Hippocampal formation (tissue), 2 donors: ENCODE measurements at regions not wholly inside any gene's neighbourhood (a gene's known extent, or its start where the extent isn't known, plus 50 kb on each side); places are given as distances from the start of the nearest gene placed in this dataset.

Experiments
- DNase-seq, 2 donors: peaks; one replicate each; lab custom pipeline; 2025; lab: John Stamatoyannopoulos, UW

DNA sequence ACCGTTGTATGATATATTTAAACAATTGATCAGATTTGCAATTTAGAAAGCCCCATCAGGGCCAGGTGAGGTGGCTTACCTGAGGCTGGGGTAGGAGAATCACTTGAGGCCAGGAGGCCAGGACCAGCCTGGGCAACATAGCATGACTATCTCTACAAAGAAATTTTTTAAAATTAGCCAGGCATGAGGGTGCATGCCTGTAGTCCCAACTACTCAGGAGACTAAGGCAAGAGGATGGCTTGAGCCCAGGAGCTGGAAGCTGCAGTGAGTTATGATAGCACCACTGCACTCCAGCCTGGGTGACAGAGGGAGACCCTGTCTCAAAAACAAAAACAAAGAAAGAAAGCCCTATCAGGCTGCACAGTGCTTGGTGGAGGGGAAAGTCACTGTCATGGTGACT is 159.9 kb upstream of the RAB4A start:
- DNase-seq = no peak

DNA sequence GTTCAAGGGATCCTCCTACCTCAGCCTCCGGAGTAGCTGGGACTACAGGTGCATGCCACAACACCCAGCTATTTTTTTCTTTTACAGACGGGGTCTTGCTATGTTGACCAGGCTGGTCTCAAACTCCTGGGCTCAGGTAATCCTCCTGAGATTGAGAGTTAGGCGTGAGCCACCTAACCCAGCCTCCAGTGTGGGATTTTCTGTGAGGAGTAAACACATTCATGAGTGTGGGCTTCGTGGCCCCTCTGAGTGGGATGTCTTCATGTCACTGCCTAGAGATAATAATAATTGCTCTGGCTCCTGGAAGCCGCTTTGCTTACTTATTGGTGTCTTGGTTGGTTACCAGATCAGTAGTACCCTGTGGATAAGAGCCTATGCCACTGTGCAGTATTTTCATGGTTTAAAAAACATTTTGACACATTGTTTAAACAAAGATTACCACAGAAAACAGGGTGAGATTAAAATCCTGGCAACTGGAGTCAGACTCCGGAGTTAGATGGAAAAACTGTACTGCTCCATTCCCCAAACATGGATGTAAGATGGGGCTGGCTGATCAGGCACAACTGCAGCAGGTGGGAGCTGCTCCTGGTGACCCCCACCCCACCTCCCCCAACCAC is 159.1 kb upstream of the RAB4A start:
- DNase-seq = no peak

DNA sequence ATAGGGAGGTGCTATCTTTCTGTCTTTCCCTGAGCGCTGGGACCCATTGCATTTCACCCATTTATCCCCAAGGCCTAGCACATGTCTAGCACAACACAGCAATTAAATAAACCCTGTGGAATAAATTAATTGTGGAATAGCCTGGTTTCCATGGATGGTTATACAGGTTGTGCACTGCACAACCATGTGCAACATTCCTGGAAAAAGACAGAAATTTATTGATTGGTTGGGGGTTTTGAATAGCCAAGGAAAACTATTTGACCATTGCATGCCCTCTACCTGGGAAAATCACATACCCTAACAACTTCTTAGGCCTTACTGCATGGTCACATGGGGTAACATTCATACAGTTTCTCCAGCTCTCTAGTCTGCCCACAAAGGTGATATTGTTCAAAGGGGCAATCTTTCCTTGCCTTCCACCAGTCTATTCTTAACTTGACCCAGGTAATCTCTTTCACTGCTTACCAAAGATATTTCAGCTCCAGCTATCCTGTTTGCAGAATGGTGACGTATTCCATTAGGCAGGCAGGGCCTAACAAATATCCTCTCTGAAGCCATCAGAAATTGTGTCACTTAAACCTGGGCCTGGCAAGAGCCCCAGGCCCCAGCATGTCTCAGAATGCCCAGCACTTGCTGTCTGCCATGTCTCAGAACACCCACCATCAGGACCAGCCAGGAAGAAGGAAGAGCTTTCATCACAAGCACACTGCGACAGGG is 157.9 kb upstream of the RAB4A start:
- DNase-seq = no peak

DNA sequence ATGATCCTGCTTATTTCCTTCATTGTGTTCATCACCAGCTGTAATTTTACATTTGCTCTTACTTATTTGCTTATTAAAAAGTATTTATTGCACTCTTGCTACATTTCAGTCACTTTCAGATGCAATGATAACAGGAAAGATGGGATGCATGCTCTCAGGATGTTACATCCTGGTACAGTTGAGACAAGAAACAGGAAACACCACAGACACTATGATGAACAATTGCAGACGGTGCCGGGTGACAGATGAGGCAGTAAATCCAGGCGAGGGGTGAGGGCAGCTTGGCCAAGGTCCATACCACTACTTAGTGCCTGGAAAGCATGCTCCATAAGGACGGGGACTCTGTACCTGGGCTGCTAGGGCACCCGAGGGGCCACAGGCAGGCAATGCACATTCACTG is 156.6 kb upstream of the RAB4A start:
- no peak for DNase-seq

DNA sequence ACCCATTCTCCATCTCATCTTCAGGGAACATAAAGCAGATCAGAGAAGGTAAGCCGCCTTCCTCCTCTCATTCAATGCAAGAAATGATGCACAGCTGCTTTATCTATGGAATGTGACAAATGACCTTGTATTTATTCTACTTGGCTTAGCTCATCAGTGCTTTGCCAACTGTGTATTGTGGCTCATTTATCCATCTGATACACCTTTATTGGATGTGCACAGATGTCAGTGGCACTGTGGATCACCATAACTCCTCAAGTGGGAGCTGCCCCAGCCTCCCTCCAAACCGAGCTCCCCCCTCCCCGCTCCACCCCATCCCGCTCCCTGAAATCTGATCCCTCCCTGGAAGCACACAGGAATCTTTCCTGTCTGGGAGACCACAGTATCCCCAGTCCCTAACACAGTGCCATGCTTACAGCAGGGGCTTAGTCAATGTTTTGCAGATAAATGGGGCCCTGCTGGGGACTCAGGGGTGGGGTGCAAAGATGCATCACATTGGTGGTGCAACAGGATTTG is 156.0 kb upstream of the RAB4A start:
- DNase-seq = no peak

DNA sequence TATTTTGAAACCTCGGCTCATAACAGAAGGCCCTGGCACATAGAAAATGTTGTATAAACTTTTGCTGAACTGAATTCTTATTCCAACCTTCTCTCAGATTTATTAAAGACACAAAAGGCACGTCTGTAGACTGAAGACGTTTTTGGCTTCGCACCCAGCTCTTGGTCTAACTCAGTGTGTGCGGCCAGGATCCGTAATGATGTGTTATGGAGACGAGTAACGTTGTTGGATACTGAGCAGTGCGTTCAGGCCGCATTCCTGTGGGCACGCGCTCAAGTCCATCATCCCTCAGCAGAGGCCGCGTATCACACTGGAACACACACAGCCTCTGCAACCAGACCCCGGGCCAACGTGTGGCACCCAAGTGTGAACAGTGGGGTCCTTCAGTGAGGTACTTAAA is 154.8 kb upstream of the RAB4A start:
- no peak for DNase-seq

DNA sequence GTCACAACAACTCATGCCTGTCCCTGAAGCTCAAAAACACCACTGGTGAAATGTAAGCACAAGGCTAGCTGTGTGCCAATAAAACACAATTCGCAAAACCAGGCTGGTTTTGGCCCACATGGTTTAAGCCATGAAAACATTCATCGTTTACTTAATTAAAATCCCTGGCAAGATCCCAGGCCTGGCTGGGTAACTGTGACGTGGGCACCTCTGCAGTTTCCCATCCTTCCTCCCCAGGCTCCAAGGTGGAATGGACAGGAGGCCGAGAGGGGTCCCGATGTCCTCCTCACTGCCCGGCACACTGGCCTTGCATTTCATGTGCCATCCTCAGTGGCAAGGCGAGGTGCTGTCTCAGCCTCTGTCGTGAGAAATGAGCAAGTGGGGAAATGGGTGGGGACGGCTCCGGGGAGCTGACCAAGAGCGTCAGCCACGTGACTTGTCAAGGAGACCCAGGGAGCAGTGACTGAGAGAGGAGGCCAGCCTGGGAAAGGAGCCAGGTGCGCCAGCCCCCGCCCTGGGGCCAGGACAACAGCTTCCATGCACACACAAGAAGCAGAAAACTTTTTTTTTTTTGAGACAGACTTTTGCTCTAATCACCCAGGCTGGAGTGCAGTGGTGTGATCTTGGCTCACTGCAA is 153.1 kb upstream of the RAB4A start:
- DNase-seq = peak; percentile 37 to 42

DNA sequence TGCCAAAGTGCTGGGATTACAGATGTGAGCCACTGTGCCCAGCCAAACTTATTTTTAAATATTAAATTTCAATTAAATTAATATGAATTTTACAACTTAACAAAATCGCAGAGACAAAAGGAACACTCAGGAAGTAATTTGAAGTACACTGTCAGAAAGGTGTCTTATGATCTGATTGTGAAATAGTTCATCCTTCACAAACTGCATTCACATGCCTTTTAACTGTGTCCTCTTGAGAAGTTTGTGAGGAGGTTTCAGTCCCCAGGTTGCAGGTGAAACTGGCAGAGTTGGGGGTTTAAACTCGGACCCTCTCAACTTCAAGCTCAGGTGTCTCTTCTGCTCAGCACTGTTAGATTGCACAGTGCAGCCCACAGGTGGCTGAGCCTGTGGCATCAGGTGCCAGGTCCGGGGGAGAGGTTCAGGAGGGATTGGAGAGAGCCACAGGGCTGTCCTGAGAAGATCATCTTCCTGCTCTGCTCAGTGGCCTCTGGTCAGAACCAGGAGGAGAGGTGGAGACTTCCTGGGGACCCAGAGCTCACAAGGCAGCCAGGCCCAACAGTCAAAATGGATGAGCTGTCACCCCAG is 152.3 kb upstream of the RAB4A start:
- DNase-seq = no peak

DNA sequence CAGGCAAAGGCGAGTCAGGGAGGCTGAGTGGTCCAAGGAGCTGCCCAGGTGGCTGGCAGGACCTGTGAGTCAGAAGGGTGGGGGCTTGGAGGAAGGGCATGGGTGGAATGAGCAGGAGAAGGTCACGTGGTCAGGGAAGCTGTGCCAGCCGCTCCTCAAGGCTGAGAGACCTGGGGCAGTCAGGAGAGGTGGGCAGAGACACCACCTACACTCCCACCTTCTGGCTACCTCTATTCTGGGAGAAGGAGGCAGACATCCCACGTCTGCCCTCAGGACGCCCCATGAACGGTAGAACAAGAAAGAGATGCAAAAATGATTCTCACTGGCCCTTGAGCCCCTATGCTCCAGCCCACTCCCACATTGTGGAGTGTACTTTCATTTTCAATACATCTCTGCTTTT is 151.8 kb upstream of the RAB4A start:
- no peak for DNase-seq

DNA sequence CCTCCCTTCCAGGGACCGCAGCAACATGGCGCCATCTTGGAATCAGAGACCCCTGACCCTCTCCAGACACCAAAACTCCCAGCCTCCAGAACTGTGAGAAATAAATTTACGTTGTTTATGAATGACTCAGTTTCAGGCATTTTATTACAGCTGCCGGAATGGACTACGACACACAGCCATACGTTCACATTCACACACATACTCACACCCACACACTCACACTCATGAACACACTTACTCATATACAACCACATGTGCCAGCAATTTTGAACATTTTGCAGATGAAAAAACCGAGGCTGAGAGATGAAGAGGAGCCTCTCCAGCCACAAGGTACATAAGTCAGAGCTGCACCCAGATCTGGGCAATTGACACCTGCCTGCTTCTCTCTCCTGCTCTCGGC is 151.0 kb upstream of the RAB4A start:
- no peak for DNase-seq

DNA sequence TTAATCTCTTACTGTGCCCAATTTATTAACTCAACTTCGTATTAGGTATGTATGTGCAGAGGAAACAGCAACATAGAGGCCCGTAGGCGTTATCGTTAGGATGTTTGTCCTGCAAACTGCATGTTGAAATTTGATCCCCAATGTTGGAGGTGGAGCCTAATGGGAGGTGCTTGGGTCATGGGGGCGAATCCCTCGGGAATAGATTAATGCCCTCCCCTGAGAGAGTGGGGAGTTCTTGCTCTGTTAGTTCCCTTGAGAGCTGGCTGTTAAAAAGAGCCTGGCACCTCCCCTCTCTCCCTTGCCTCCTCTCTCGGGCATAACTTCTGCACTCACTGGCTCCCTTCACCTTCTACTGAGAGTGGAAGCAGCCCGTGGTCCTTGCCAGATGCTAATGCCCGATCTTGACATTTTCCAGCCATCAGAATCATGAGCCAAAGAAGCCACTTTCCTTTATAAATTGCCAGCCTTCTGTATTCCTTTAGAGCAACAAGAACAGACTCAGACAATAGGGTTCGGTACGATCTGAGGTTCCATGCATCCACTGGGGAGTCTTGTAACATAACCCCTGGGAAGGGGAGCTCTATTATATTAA is 149.0 kb upstream of the RAB4A start:
- no peak for DNase-seq

DNA sequence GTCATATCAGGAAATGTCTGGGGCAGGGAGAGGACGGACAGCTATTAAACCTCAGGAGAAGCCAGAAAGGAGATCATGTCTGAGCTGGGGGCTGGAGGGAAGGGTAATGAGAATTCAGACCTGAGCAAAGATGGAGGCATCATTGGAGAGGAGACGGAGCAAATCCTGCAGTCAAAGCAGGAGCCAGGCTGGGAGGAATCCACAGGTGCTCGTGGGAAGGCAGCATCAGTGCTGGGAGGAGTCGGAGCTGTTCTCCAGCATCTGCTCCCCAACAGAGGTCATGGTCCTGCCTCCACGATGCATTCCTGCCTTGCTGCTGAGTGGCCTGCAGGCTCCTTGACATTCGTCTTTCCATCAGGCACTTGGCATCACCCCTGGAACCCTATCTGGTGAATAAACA is 148.3 kb upstream of the RAB4A start:
- no peak for DNase-seq

DNA sequence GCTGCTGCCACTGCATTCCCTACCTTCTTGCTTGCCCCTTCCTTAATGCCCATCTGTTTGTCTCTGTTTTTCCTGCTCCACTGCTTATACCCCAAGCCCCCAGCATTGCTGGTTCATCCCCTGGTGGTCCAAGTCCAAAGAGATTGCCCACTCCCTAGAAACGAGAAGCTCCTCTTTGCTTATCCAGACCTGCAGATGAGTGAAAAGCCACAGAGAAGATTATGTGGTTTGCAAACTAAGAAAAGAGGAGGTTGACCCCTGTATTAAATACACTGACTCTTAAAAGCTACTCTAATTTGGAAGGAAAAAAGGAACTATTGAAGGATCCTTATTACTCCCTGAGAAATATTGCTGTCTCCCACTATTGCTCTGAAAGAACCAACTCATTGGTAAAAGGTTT is 146.8 kb upstream of the RAB4A start:
- no peak for DNase-seq

DNA sequence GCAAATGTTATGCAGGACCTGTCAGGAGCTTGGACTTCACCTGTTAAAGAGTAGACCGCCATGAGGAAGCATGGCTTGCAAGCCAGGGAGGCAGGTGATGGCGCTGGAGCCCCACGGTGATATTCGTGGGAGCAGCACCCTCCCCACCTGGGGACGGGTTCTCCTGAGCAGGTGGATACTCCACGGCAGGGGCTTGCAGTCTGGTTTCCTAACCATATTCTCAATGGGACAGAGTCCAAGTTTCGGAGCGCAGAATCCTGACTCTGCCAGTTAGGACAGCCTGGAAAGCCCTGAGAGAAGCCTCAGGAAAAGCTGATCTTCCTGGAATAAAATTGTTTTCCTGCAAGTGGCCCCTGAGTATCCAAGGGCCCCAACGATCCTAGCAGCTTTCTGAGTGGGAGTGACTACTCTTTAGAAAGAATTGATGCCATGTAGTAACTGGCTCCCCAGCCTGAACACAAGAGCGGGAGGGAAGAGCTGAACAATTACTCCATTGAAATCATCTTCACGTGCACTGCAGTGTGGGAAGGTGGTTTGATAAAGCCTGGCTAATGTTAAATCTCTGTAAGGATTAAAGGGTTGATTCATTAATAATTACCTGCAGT is 146.3 kb upstream of the RAB4A start:
- peak in 1 of 2 donors; percentile 30 for DNase-seq

DNA sequence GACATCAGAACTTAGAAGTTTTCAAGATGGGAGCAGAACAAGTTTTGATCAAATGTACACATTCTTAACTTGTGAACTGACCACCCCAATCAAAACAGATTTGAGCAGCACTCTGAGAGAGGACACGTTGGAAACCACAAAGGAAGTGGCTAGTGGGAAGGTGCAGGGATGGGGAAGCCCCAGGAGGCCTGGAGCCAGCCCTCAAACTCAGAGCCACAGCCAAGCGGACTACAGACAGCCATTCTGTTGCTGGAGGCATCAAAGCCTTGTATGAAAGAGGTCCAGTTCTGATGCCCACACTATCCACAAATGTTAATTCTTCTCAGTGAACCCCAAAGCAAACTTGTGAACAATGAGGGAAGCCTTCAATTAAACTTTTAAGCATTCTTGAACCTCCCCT is 143.6 kb upstream of the RAB4A start:
- DNase-seq = peak in 1 of 2 donors; percentile 25

DNA sequence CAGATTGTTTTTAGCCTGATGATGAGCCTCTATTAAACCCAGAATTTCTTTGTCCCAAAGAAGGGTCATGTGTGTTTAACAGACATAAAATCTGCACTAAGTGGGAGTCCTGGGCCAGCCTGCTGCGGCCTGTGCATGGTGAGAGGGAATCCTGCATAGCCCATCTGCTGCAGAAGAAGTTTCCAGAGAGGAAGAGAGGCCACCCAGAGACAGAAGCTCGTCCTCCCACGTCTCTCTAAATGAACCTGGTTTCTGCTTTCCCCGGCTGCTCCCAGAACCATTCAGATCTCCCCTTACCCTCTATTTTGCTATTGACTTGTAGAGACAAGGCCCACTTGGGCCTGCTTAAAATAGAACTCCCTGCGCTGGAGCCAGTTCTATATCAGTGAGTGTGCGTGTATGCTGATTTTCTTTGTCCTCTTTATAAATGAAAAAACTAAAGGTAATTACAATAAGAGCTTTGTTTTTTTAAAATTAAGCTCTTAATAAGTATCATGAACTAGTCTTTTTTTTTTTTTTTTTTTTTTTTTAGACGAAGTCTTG is 142.8 kb upstream of the RAB4A start:
- peak in 1 of 2 donors; percentile 19 for DNase-seq

DNA sequence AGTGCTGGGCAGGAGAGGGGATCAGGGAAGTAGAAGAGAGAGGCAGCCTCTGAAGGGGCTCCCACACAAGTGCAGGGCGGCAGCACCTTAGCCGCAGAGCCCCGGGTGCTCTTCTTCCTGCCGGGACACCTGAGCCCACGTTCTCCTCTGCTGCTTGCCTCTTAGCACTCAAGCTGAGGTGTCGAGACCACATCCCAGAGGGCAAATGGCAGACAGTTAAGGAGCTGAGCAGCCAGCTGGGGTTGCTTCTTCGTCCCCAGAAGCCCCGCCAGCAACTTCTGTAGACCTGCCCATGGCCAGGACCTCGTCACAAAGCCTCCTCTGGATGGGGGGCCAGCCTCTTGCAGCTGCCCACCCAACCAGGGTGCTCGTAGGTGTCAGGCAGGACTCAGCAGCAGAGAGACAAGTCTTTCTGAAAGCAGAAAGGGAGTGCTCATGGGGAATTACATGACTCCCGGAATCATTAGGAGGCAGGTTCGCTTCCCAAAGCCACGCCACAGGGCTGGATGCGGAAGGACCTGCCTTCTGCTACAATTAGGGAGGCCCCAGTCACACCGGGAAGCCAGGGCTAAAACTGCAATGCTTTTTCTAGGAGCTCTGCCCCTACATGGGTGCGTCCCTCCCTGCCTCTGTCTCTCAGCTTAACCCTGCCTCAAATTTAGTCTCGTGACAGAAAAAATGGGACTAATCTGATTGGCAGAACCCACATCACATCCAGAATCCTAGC is 141.4 kb upstream of the RAB4A start:
- no peak for DNase-seq

DNA sequence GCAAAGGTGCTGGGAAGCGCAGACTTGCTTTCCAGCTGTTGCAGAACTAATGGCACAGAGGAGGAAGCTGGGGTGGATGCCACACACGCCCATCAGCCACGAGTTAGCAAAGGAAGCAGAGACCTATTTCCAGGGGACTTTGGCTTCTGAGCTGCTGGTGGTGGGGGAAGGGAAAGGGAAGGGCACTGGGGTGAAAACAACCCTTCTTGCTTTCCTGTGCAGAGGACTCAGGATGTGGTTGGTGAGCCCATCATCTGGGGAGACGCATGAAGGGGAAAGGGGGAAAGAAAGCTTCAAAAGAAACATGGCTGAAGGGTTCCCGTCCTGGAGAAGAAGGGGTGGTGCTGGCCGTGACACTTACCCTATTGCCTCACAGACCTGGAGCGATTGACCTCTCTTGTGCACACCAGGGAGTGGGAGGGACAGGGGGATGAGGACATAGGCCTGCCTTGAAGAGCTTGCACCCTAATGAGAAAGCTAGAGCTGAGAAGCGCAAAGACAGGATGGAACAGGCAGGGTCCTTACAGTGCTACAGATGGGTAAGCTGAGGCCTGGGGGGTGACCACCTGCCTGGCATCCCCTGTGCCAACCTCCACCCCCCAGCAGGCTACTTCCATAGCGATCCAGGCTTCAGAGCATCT is 140.8 kb upstream of the RAB4A start:
- no peak for DNase-seq

DNA sequence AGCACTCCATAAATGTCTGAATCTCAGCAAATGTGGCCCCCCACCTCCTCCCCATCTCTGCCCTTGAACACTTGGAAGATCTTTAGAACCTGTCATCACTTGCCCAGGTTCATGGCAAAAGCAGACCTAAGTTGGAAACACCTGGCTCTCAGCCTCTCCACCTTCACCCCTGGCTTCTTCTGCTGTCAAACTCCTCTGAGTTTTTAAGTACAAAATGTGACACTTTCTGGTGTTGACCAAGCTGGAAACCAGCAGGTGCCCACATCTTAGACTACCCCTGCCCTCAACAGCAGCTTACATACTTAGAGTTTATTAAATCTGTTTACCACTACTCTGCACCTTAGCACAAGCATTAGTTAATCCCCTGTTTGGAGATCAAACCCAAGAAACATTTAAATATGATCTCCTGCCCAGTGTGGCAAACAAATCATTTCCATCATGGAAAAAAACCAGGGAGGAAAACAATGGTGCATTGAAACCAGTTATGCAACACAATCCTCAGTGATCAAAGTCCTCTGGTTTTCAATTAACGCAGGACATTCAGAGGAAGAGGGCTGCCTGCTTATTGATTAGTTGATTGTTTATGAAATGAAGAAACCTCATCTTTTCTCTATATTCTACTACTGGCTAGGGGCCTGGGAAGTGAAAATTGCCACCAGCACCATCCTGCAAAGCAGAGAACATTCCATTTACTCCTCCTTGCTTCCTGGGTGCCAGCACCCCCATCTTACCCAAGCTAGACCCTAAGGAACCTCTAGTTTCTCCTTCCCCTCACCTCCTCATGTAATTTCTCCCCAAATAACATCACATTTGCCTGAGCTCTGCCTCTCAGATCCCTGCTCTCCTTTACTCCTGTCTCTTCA is 139.4 kb upstream of the RAB4A start:
- peak; percentile 17 to 45 for DNase-seq

DNA sequence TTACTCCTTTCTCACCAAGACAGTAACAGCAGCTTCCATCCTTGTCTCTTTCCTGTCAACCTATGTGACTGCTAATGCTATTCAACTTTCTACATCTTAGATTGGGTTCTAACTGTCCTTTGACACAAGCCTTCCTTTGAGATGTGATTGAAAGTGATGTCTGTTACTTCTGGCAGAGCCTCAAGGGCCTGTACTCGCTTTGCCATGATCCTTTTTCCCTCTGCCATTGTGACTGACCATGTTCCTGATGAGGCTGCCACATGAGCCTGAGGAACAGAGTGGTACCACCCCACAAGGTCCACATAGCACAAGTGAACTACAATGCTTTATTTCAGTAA is 138.8 kb upstream of the RAB4A start:
- DNase-seq = no peak
